ENCODE measurements at regions not wholly inside any gene's neighbourhood (a gene's known extent, or its start where the extent isn't known, plus 50 kb on each side); places are given as distances from the start of the nearest gene placed in this dataset.

GRCh38 chr12:60980558-60980957, 1279.6 kb upstream of the USP15 start:
- ChIA-PET POLR2A (no interaction called here), CTCF (ENCODE audit: low intra/inter-chr PET ratio) (no interaction called here)
- no peak overlapping the region for H2AFZ ChIP-seq (ENCODE audit: low read depth, low read length)
- WGBS (ENCODE audit: insufficient coverage, low coverage, missing lambda C conversion rate) = 0% methylated on average over 1 of the region's 1 CpG
- no peaks in the 10 kb centered on the region for H3K27me3 ChIP-seq (ENCODE audit: control insufficient read depth in 2 of 2, insufficient read depth in 2 of 2, low read length in 2 of 2)
- no peak overlapping the region for H3K9ac ChIP-seq (ENCODE audit: insufficient read depth in 1 of 2, low read depth in 2 of 2, low read length in 2 of 2)
- H3K27ac ChIP-seq (ENCODE audit: extremely low read depth, low read depth, low read length) = no peak overlapping the region
- no peak overlapping the region for H3K4me3 ChIP-seq
- intact Hi-C loops (cut with micrococcal nuclease) = no loop called here
- no peaks in the 10 kb centered on the region for H3K9me1 ChIP-seq (ENCODE audit: control insufficient read depth, insufficient read depth, low read length)
- in situ Hi-C loops (cut with MboI) = no loop called here
- FAIRE-seq (no peak), ATAC-seq (no peak), DNase-seq (ENCODE audit: extremely low read depth in 1 of 4, low spot score in 3 of 4) (no peak)
- H3K9me3 ChIP-seq (replicated peaks; ENCODE audit: control insufficient read depth, insufficient read depth, low read depth, low read length) = no peaks in the 10 kb centered on the region
- H3K36me3 ChIP-seq (ENCODE audit: control insufficient read depth, insufficient read depth, low read length) = no peaks in the 10 kb centered on the region
- BruUV-seq (replicated peaks) = no TSS peak
- TF ChIP-seq NCOA2 (IDR thresholded peaks at IDR 0.05; ENCODE audit: partially characterized antibody in 2 of 2) (no peak), RBM14 (IDR thresholded peaks at IDR 0.05; ENCODE audit: borderline replicate concordance, insufficient read depth, low read depth, low read length) (no peak), ZNF280A (IDR thresholded peaks at IDR 0.05; ENCODE audit: low read depth, partially characterized antibody) (no peak), POLR2A (conservative IDR thresholded peaks at IDR 0.05) (no peak), ZBTB26 (CRISPR knock-in tag; IDR thresholded peaks at IDR 0.05) (no peak), FOS (IDR thresholded peaks at IDR 0.05; ENCODE audit: extremely low read depth, insufficient read length) (no peak), POLR3A (IDR thresholded peaks at IDR 0.05; ENCODE audit: borderline replicate concordance, extremely low read depth, insufficient read depth, insufficient read length) (no peak), NR3C1 (CRISPR knock-in tag; IDR thresholded peaks at IDR 0.05) (no peak), GTF2E2 (tag; IDR thresholded peaks at IDR 0.05) (no peak), PKNOX1 (IDR thresholded peaks at IDR 0.05) (no peak), RB1 (IDR thresholded peaks at IDR 0.05; ENCODE audit: low read depth) (no peak), ADNP (tag; IDR thresholded peaks at IDR 0.05) (no peak), USF1 (CRISPR knock-in tag; IDR thresholded peaks at IDR 0.05) (no peak), MAFG (tag; conservative IDR thresholded peaks at IDR 0.05) (no peak)
- no peak overlapping the region for H3K4me2 ChIP-seq (ENCODE audit: insufficient read depth, low read length)
- no peaks in the 10 kb centered on the region for H3K4me1 ChIP-seq (replicated peaks in 1 of 2; ENCODE audit: control insufficient read depth in 2 of 2, insufficient read depth in 2 of 2, low read length in 2 of 2)
- H3K79me2 ChIP-seq (ENCODE audit: control insufficient read depth, insufficient read depth, low read length) = no peaks in the 10 kb centered on the region
- H4K20me1 ChIP-seq (replicated peaks; ENCODE audit: control insufficient read depth, insufficient read depth, low read length) = no peaks in the 10 kb centered on the region

Data from K562 (cell line).